Activated T-helper 2 cell treated with anti-CD3 and anti-CD28 coated beads, Interferon-gamma antibody, Interleukin-2, Interleukin-4, amounts not matched to agents 10 μg/mL and 5 μg/mL and 100 μg/mL, durations not matched to agents 14 hours and 24 hours and 36 hours (primary cell): ENCODE measurements at regions not wholly inside any gene's neighbourhood (a gene's known extent, or its start where the extent isn't known, plus 50 kb on each side); places are given as distances from the start of the nearest gene placed in this dataset.
"Not testable (repeated sequence)": the region's sequence is repeated elsewhere in the genome, so short reads cannot be mapped to it uniquely, and the experiment has no call there.

Source experiments
- DNase-seq: peaks from one replicate; pipeline ENCODE4 v3.0.0; 2021; ENCODE audit warnings: low spot score
- H3K27ac Mint-ChIP-seq: one replicate; pipeline ENCODE4 v1.8.0; 2021; ENCODE audit warnings: mixed read lengths
- H3K27me3 Mint-ChIP-seq: one replicate; pipeline ENCODE4 v1.8.0; 2021; ENCODE audit warnings: low read depth, mixed read lengths
- H3K36me3 Mint-ChIP-seq: one replicate; pipeline ENCODE4 v1.8.0; 2021; ENCODE audit warnings: low read depth, mixed read lengths
- H3K4me1 Mint-ChIP-seq: one replicate; pipeline ENCODE4 v1.8.0; 2021; ENCODE audit warnings: low read depth, mixed read lengths
- H3K4me3 Mint-ChIP-seq: one replicate; pipeline ENCODE4 v1.8.0; 2021; ENCODE audit warnings: low read depth, mild to moderate bottlenecking, moderate library complexity, mixed read lengths
- H3K9me3 Mint-ChIP-seq: one replicate; pipeline ENCODE4 v1.8.0; 2021; ENCODE audit warnings: mixed read lengths
- intact Hi-C: fragments of 100-400 bp; cut with micrococcal nuclease; formaldehyde crosslinking; loops from one replicate; pipeline ENCODE4 v1.15.1; 2023

GRCh38 chr21:20927555-20927954 lies 70.7 kb upstream of the NCAM2 start:
- H3K27ac Mint-ChIP-seq, H3K4me1 Mint-ChIP-seq, H3K27me3 Mint-ChIP-seq, H3K36me3 Mint-ChIP-seq, intact Hi-C loops, H3K4me3 Mint-ChIP-seq, DNase-seq: not testable (repeated sequence)
- H3K9me3 Mint-ChIP-seq = peaks cover 27% of the 10 kb centered on the region

- peaks cover 13% of the 10 kb centered on the region for H3K9me3 Mint-ChIP-seq
- H3K27ac Mint-ChIP-seq = no peak overlapping the region
- H3K36me3 Mint-ChIP-seq = no peaks in the 10 kb centered on the region
- no peak overlapping the region for H3K4me3 Mint-ChIP-seq
- DNase-seq = no peak
- no peaks in the 10 kb centered on the region for H3K27me3 Mint-ChIP-seq
- intact Hi-C loops = no loop called here
- no peaks in the 10 kb centered on the region for H3K4me1 Mint-ChIP-seq
Observed at GRCh38 chr21:20942523-20942922, 55.7 kb upstream of the NCAM2 start.

- H3K9me3 Mint-ChIP-seq = peaks cover 13% of the 10 kb centered on the region
Observed at GRCh38 chr21:20943561-20943997, 54.6 kb upstream of the NCAM2 start.

GRCh38 chr21:20944139-20944538 lies 54.1 kb upstream of the NCAM2 start:
- Mint-ChIP-seq H3K4me1 (no peaks in the 10 kb centered on the region), H3K27ac (no peak overlapping the region), H3K9me3 (peaks cover 13% of the 10 kb centered on the region), H3K27me3 (no peaks in the 10 kb centered on the region), H3K36me3 (no peaks in the 10 kb centered on the region), H3K4me3 (no peak overlapping the region)
- no peak for DNase-seq
- intact Hi-C loops = no loop called here

More at GRCh38 chr21:20943561-20943997, 54.6 kb upstream of the NCAM2 start:
- intact Hi-C loops = no loop called here
- Mint-ChIP-seq H3K36me3 (no peaks in the 10 kb centered on the region), H3K4me3 (no peak overlapping the region), H3K27ac (no peak overlapping the region), H3K4me1 (no peaks in the 10 kb centered on the region), H3K27me3 (no peaks in the 10 kb centered on the region)
- DNase-seq = no peak

GRCh38 chr21:20946701-20947100 lies 51.5 kb upstream of the NCAM2 start:
- DNase-seq = no peak
- no peaks in the 10 kb centered on the region for H3K27me3 Mint-ChIP-seq
- H3K4me3 Mint-ChIP-seq = no peak overlapping the region
- no peaks in the 10 kb centered on the region for H3K36me3 Mint-ChIP-seq
- H3K27ac Mint-ChIP-seq = no peak overlapping the region
- intact Hi-C loops = no loop called here
- no peaks in the 10 kb centered on the region for H3K4me1 Mint-ChIP-seq
- H3K9me3 Mint-ChIP-seq = peaks cover 4% of the 10 kb centered on the region
